ENCODE measurements at regions not wholly inside any gene's neighbourhood (a gene's known extent, or its start where the extent isn't known, plus 50 kb on each side); places are given as distances from the start of the nearest gene placed in this dataset.

DNA sequence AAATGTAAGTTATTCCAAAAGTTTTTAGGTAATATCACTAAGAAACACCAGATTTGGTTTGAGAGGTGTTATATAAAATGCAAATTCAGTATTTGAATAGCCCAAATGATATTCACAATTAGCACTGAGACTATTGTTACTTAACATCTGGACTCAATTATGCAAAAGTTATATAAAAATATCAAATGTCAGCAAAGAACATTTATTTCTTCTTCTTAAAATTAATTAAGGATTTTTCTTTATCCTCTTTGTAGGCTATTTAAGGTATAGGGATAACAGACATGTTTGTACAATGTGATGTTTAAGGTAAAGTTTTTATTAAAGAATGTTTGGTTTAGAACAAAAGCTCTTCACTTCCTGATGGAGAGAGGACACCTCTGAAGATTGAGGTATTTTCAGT is 63.3 kb upstream of the GK2 start:
- in situ Hi-C loops (cut with HindIII; ENCODE audit: low pct_unique_long_range_greater_than_20kb, low sequenced_read_pairs), result no loop called here

GRCh38 chr4:79467246-79467932 is 59.4 kb upstream of the GK2 start:
- in situ Hi-C loops (cut with HindIII; ENCODE audit: low pct_unique_long_range_greater_than_20kb, low sequenced_read_pairs), result no loop called here

More for the DNA sequence above, 63.3 kb upstream of the GK2 start:
- no peak for DNase-seq (ENCODE audit: low read depth, low spot score)

GRCh38 chr4:79466621-79467020 is 58.6 kb upstream of the GK2 start:
- no peak for DNase-seq (ENCODE audit: low read depth, low spot score)
- in situ Hi-C loops (cut with HindIII; ENCODE audit: low pct_unique_long_range_greater_than_20kb, low sequenced_read_pairs), result no loop called here

More at GRCh38 chr4:79467246-79467932, 59.4 kb upstream of the GK2 start:
- no peak for DNase-seq (ENCODE audit: low read depth, low spot score)

Small RNA genes lying in the stretch of these regions (small RNA-seq; reads per million reads assigned to genes)
- gene RF00072, result 0 to 0.05 reads per million in 2 experiments
